Ishikawa (cell line): ENCODE measurements at regions not wholly inside any gene's neighbourhood (a gene's known extent, or its start where the extent isn't known, plus 50 kb on each side); places are given as distances from the start of the nearest gene placed in this dataset.

Experiments used
- CEBPB ChIP-seq: IDR thresholded peaks from 2 replicates; pipeline ENCODE4 v1.6.1; 2012
- CREB1 ChIP-seq: IDR thresholded peaks from 2 replicates; pipeline ENCODE4 v1.6.1; 2012; ENCODE audit warnings: low read depth
- EGR1 ChIP-seq: IDR thresholded peaks from 2 replicates; pipeline ENCODE4 v1.6.1; 2012
- EP300 ChIP-seq: IDR thresholded peaks from 2 replicates; pipeline ENCODE4 v1.6.1; 2012; ENCODE audit warnings: borderline replicate concordance
- FOXM1 ChIP-seq: IDR thresholded peaks from 2 replicates; pipeline ENCODE4 v1.6.1; 2012; ENCODE audit warnings: low read depth, borderline replicate concordance
- NFIC ChIP-seq: IDR thresholded peaks from 2 replicates; pipeline ENCODE4 v1.6.1; 2012
- TAF1 ChIP-seq: IDR thresholded peaks from 2 replicates; pipeline ENCODE4 v1.6.1; 2012; ENCODE audit warnings: low read depth, mild to moderate bottlenecking
- TCF12 ChIP-seq: IDR thresholded peaks from 2 replicates; pipeline ENCODE4 v1.6.1; 2012; ENCODE audit warnings: low read depth
- TEAD4 ChIP-seq: IDR thresholded peaks from 2 replicates; pipeline ENCODE4 v1.6.1; 2012
- YY1 ChIP-seq: IDR thresholded peaks from 2 replicates; pipeline ENCODE4 v1.6.1; 2012; ENCODE audit warnings: low read depth
- ZBTB7A ChIP-seq: IDR thresholded peaks from 2 replicates; pipeline ENCODE4 v1.6.1; 2012; ENCODE audit warnings: low read depth
- TF ChIP-seq, protein P1 (sequence below): IDR thresholded peaks from 2 replicates; pipeline ENCODE4 v1.6.1; 2012
- TF ChIP-seq, protein P2 (sequence below): IDR thresholded peaks from 2 replicates; pipeline ENCODE4 v1.6.1; 2012; ENCODE audit warnings: low read depth, mild to moderate bottlenecking
- TF ChIP-seq, protein P3 (sequence below): IDR thresholded peaks from 2 replicates; pipeline ENCODE4 v1.6.1; 2012

DNA sequence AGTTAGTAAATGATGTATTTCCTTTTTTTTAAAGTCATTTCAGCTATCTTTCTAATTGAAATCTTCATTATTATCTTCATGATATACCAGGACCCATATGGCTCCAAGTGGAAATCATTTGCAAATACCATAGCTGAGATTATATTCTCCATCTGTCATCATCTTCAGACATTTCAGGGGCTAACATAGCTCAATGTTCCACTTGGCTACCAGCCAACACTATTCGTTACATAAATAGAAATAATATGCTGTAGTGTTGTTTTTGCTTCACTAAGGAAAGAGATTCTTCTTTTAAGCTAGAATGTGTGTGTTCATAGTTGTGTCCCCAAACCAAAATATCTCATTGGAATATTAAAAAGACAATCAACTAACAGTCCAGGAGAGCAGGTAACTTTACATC lies 225.1 kb downstream of the DIO2 start:
- no peak for TF ChIP-seq CEBPB
- TF ChIP-seq CREB1 = no peak
- TF ChIP-seq, protein P1, sequence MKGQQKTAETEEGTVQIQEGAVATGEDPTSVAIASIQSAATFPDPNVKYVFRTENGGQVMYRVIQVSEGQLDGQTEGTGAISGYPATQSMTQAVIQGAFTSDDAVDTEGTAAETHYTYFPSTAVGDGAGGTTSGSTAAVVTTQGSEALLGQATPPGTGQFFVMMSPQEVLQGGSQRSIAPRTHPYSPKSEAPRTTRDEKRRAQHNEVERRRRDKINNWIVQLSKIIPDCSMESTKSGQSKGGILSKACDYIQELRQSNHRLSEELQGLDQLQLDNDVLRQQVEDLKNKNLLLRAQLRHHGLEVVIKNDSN = no peak
- TF ChIP-seq TAF1 = no peak
- TF ChIP-seq NFIC = no peak
- no peak for TF ChIP-seq EP300
- no peak for TF ChIP-seq YY1
- TF ChIP-seq EGR1 = no peak
- TF ChIP-seq, protein P2, sequence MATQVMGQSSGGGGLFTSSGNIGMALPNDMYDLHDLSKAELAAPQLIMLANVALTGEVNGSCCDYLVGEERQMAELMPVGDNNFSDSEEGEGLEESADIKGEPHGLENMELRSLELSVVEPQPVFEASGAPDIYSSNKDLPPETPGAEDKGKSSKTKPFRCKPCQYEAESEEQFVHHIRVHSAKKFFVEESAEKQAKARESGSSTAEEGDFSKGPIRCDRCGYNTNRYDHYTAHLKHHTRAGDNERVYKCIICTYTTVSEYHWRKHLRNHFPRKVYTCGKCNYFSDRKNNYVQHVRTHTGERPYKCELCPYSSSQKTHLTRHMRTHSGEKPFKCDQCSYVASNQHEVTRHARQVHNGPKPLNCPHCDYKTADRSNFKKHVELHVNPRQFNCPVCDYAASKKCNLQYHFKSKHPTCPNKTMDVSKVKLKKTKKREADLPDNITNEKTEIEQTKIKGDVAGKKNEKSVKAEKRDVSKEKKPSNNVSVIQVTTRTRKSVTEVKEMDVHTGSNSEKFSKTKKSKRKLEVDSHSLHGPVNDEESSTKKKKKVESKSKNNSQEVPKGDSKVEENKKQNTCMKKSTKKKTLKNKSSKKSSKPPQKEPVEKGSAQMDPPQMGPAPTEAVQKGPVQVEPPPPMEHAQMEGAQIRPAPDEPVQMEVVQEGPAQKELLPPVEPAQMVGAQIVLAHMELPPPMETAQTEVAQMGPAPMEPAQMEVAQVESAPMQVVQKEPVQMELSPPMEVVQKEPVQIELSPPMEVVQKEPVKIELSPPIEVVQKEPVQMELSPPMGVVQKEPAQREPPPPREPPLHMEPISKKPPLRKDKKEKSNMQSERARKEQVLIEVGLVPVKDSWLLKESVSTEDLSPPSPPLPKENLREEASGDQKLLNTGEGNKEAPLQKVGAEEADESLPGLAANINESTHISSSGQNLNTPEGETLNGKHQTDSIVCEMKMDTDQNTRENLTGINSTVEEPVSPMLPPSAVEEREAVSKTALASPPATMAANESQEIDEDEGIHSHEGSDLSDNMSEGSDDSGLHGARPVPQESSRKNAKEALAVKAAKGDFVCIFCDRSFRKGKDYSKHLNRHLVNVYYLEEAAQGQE = no peak
- no peak for TF ChIP-seq ZBTB7A
- TF ChIP-seq TCF12 = no peak
- TF ChIP-seq, protein P3, sequence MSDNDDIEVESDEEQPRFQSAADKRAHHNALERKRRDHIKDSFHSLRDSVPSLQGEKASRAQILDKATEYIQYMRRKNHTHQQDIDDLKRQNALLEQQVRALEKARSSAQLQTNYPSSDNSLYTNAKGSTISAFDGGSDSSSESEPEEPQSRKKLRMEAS = no peak
- no peak for TF ChIP-seq TEAD4
- no peak for TF ChIP-seq FOXM1
